Omental fat pad (tissue), 3 donors: ENCODE measurements at regions not wholly inside any gene's neighbourhood (a gene's known extent, or its start where the extent isn't known, plus 50 kb on each side); places are given as distances from the start of the nearest gene placed in this dataset.
"Not testable (repeated sequence)": the region's sequence is repeated elsewhere in the genome, so short reads cannot be mapped to it uniquely, and the experiment has no call there.

Experiments used
- ATAC-seq: fragments of 150-250 bp; one replicate; pipeline ENCODE4 v1.9.1; 2016; ENCODE audit warnings: mild to moderate bottlenecking, moderate library complexity; ENCODE audit not compliant: low FRiP score
- DNase-seq: peaks from one replicate; pipeline ENCODE4 v3.0.0-alpha.2; 2019; ENCODE audit warnings: low spot score
- CTCF ChIP-seq, 3 donors: fragments of 450-650 bp; IDR thresholded peaks; one replicate each; pipeline ENCODE4 v1.5.1; 2016 to 2017; ENCODE audit warnings: antibody characterized with exemption in 3 of 3, mild to moderate bottlenecking in 3 of 3, moderate library complexity in 2 of 3

GRCh38 chr7:26987338-26987737 is 108.5 kb downstream of the HOXA1 start:
- ATAC-seq = no peak
- DNase-seq = no peak
- TF ChIP-seq CTCF (IDR thresholded peaks at IDR 0.05) = no peak

- no peak for TF ChIP-seq CTCF (IDR thresholded peaks at IDR 0.05)
- ATAC-seq = no peak
- no peak for DNase-seq
Observed at GRCh38 chr7:26978146-26978545, 113.8 kb upstream of the SKAP2 start.

GRCh38 chr7:26976840-26977239 is 112.5 kb upstream of the SKAP2 start:
- DNase-seq (no peak), ATAC-seq (no peak)
- TF ChIP-seq CTCF (IDR thresholded peaks at IDR 0.05) = no peak

GRCh38 chr7:26971924-26972323 is 107.5 kb upstream of the SKAP2 start:
- ATAC-seq, DNase-seq: not testable (repeated sequence)

GRCh38 chr7:26965724-26966123 is 101.3 kb upstream of the SKAP2 start:
- ATAC-seq (no peak), DNase-seq (no peak)
- TF ChIP-seq CTCF (IDR thresholded peaks at IDR 0.05) = no peak

GRCh38 chr7:26964156-26964808 is 99.9 kb upstream of the SKAP2 start:
- DNase-seq (no peak), ATAC-seq (no peak)
- no peak for TF ChIP-seq CTCF (IDR thresholded peaks at IDR 0.05)

- no peak for ATAC-seq
- TF ChIP-seq CTCF (IDR thresholded peaks at IDR 0.05) = no peak
Observed at GRCh38 chr7:26959290-26959689, 94.9 kb upstream of the SKAP2 start.

More at GRCh38 chr7:26959290-26959689, 94.9 kb upstream of the SKAP2 start:
- no peak for DNase-seq
